GM18951 (cell line): ENCODE measurements at regions not wholly inside any gene's neighbourhood (a gene's known extent, or its start where the extent isn't known, plus 50 kb on each side); places are given as distances from the start of the nearest gene placed in this dataset.
"Not testable (repeated sequence)": the region's sequence is repeated elsewhere in the genome, so short reads cannot be mapped to it uniquely, and the experiment has no call there.

ENCODE experiments used
- POLR2A ChIP-seq: IDR thresholded peaks from 4 replicates; pipeline ENCODE4 v1.6.1; 2011; ENCODE audit warnings: mild to moderate bottlenecking; ENCODE audit not compliant: insufficient read length, insufficient read depth; ENCODE audit errors: extremely low read depth
- in situ Hi-C: fragments of 300-500 bp; cut with MboI; formaldehyde crosslinking; loops from one replicate; pipeline ENCODE4 v1.12.0; 2022; ENCODE audit warnings: low sequenced_read_pairs, mixed read lengths, inconsistent platforms; ENCODE audit not compliant: unreplicated experiment

GRCh38 chr15:93359425-93360131, 270.6 kb upstream of the RGMA start:
- TF ChIP-seq POLR2A: no peak
- in situ Hi-C loops: no loop called here

DNA sequence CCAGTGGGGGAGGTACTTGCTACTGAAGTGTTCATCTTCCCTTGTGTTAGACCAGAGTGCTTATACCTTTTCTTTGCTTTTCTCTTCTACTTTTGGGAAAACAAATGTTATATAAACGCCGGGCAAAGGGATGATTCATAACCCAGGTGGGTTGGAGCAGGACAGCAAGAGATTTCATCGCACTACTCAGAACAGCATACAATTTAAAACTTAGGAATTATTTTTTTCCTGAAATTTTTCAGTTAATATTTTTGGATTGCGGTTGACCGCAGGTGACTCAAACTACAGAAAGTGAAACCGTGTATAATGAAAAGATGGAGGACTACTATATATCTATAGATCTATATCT, 270.0 kb upstream of the RGMA start:
- in situ Hi-C loops: no loop called here
- TF ChIP-seq POLR2A: no peak

GRCh38 chr15:93358166-93359059, 269.4 kb upstream of the RGMA start:
- TF ChIP-seq POLR2A: no peak
- in situ Hi-C loops: no loop called here

- no peak for TF ChIP-seq POLR2A
- in situ Hi-C loops: no loop called here
Observed at GRCh38 chr15:93348711-93349545, 259.9 kb upstream of the RGMA start.

DNA sequence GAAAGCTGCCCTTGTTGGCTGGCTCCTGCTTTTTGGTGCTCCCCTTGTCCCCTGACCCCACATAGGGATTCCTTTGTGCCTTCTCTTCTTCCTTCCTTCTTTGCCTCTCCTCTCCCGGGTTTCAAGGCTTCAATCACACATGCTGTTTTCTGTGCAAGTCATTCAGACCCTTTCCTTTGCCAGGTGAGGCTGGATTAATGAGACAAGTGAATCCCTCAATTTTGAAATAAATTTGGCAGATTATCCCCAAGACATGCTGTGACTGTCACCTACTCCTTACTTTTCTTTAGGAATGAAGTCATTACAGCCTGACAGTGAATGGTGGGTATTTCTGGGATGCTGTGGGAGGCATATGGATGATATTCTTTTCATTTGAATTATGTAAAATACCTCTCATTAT, 259.0 kb upstream of the RGMA start:
- in situ Hi-C loops: no loop called here
- no peak for TF ChIP-seq POLR2A

- in situ Hi-C loops: no loop called here
- no peak for TF ChIP-seq POLR2A
Observed at GRCh38 chr15:93345981-93346380, 257.0 kb upstream of the RGMA start.

DNA sequence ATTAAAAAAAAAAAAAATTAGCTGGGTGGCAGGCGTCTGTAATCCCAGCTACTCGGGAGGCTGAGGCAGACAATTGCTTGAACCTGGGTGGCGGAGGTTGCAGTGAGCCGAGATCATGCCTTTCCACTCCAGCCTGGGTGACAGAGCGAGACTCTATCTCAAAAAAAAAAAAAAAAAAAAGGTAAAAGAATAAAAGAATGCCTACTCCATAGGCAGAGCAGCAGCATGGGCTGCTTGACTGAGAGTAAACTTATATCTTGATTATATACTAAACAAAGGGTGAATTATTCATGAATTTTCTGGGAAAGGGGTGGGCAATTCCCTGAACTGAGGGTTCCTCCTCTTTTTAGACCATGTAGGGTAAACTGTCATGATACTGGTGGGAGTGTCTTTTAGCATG, 254.4 kb upstream of the RGMA start:
- in situ Hi-C loops: not testable (repeated sequence)

DNA sequence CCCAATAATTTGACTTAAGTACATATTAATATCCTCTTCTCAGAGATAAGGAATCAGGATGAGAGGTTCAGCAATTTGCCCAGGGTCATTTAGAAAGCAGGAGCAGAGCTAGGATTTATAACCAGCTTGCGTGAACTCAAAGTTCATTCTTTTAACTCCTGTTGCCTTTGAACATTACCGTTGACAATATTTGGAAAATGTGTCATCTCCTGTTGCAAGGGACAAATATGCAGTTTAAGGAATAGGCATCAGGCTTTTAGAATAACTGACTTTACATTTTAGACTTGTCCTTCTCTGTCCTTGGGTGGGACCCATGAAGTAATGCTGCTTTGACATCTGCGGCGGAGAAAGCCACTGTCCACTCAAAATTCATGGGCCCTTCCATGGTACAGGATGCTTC, 252.2 kb upstream of the RGMA start:
- in situ Hi-C loops: no loop called here
- no peak for TF ChIP-seq POLR2A

GRCh38 chr15:93340406-93340805, 251.4 kb upstream of the RGMA start:
- TF ChIP-seq POLR2A: no peak
- in situ Hi-C loops: no loop called here

DNA sequence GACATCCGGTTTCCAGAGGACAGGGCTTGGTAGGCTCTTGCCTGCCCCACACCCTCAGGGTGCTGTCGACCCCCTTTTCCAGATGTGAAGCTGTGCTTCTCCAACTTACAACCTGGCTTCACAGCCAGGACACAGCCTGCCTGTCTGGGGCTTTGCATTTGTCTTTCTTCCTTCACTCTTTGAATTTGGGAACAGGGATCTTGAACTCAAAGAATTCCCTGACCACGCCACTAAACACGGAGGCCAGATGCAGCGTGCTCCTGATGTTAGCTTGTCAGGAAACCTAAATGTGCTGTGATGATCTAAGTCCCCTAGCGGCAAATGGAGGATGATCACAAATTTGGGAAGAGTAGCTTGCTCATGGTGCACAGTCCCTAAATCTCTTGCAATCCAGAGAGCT, 244.8 kb upstream of the RGMA start:
- in situ Hi-C loops: no loop called here
- TF ChIP-seq POLR2A: no peak

DNA sequence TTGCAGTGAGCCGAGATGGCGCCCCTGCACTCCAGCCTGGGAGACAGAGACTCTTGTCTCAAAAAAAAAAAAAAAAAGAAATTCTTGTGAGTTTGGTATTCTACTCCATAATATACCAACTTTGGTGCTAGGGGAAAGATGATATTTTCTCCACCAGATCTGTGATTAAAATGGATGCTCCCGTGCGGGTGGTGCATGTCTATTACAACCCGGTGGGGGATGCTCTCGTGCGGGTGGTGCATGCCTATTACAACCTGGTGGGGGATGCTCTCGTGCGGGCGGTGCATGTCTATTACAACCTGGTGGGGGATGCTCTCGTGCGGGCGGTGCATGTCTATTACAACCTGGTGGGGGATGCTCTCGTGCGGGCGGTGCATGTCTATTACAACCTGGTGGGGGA, 244.1 kb upstream of the RGMA start:
- in situ Hi-C loops: not testable (repeated sequence)

GRCh38 chr15:93332168-93332553, 243.2 kb upstream of the RGMA start:
- no peak for TF ChIP-seq POLR2A
- in situ Hi-C loops: no loop called here

- in situ Hi-C loops: no loop called here
- TF ChIP-seq POLR2A: no peak
Observed at GRCh38 chr15:93331545-93332167, 242.6 kb upstream of the RGMA start.
